NB4 (cell line): ENCODE measurements at regions not wholly inside any gene's neighbourhood (a gene's known extent, or its start where the extent isn't known, plus 50 kb on each side); places are given as distances from the start of the nearest gene placed in this dataset.

Source experiments
- DNase-seq: peaks from one replicate; pipeline ENCODE4 v3.0.0; 2010; ENCODE audit warnings: low read depth
- H3K4me3 ChIP-seq: one replicate; pipeline ENCODE4 v1.5.1; 2011; ENCODE audit warnings: mild to moderate bottlenecking, low read depth, low read length, moderate library complexity
- CTCF ChIP-seq: IDR thresholded peaks from one replicate; pipeline ENCODE4 v1.5.1; 2012; ENCODE audit warnings: low read depth, low read length
- MYC ChIP-seq: IDR thresholded peaks from 2 replicates; pipeline ENCODE4 v1.6.1; 2011; ENCODE audit warnings: low read depth, low read length
- POLR2A ChIP-seq: IDR thresholded peaks from 2 replicates; pipeline ENCODE4 v1.6.1; 2011; ENCODE audit warnings: mild to moderate bottlenecking; ENCODE audit not compliant: insufficient read length; ENCODE audit errors: extremely low read depth
- TF ChIP-seq, protein P1 (sequence below): IDR thresholded peaks from 2 replicates; pipeline ENCODE4 v1.6.1; 2011; ENCODE audit warnings: low read depth, low read length

- no peak for DNase-seq
- TF ChIP-seq CTCF (no peak), POLR2A (no peak), MYC (no peak)
- TF ChIP-seq, protein P1, sequence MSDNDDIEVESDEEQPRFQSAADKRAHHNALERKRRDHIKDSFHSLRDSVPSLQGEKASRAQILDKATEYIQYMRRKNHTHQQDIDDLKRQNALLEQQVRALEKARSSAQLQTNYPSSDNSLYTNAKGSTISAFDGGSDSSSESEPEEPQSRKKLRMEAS, result no peak
- no peak overlapping the region for H3K4me3 ChIP-seq
Measured at GRCh38 chr5:135108569-135108968, 74.5 kb upstream of the PITX1 start.

DNA sequence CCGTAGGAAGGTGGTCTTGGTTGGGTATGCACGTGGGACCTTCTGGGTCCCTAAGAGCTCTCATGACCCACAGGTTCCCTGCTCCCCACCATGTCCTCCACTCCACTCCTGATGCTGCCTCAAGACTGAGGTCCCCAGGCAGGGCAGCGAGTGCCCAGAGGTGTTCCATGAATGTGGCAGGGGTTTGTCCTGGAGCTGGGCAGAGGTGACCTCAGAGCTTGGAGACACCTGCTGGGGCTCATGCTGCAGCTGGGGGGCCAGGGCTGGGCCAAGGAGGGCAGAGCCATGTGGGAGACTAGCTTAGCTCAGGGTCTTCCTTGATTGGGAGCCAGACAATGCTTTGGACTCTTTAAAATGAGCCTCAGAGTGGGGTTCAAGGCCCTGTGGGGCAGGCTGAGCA is 74.0 kb upstream of the PITX1 start:
- DNase-seq, result no peak
- TF ChIP-seq, protein P1, result no peak
- TF ChIP-seq POLR2A, result no peak
- no peak for TF ChIP-seq MYC
- no peak for TF ChIP-seq CTCF
- H3K4me3 ChIP-seq, result no peak overlapping the region

DNA sequence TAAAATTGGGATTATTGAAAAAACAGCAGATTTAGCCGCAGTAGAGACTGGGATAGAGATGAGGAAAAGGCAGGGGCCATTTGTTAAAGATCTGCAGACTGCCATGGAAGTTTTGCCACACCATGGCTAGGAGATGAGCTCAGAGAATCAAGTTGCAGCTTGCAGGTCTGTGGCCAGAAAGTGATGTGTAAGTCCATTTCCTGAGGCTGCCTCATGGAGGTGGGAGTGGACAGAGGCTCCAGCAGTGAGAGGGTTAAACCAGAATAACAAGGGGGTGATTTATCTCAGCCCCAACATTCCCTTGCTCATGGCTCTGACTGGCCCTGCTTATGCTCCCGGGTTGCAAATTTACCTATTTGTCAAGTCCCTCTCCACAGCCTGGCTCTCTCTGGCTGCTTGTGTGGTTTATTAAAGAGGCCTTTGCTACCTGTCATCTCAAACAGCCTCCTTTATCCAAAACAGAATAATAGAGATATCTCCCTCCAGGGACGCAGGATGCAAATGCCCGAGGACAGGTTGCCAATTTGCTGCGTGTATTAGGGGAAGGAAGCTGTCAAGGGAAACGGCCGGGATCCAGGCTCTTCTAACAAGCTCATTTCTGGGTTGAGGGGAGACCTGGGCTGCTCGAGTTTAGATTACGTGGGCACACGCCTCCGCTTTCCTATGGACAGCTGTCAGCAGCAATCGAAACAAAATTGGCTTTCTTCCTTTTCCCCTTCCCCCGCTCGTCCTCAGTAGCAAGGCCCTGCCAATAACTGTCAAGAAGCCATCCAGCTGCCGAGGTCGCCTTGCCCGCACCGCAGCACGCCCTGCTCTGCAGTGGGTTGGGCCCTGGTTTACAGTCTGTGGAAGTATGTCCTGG is 72.8 kb upstream of the PITX1 start:
- DNase-seq, result peak; percentile 19
- H3K4me3 ChIP-seq, result no peak overlapping the region
- TF ChIP-seq POLR2A (no peak), MYC (no peak), CTCF (no peak)
- TF ChIP-seq, protein P1, result no peak

DNA sequence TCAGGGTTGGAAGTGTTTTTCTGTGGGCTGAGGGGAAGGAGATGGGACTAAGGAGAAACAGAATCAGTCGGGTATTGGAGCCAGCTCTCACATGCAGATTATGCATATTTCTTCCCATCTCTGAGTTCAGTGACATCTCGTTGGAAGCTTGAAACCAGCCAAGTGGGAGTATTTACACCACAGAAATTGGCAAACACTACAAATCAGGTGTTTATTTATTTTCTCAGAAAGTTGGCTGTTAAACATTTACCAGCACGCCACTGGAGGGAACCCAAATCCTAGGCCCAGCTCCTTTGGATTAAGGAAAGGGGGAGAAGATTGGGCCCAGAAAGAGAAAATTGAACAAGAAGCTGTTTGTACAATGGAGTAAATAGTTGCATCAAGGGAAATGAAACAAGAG is 72.1 kb upstream of the PITX1 start:
- no peak for TF ChIP-seq CTCF
- no peak for TF ChIP-seq MYC
- TF ChIP-seq POLR2A, result no peak
- TF ChIP-seq, protein P1, result no peak
- H3K4me3 ChIP-seq, result no peak overlapping the region
- no peak for DNase-seq

DNA sequence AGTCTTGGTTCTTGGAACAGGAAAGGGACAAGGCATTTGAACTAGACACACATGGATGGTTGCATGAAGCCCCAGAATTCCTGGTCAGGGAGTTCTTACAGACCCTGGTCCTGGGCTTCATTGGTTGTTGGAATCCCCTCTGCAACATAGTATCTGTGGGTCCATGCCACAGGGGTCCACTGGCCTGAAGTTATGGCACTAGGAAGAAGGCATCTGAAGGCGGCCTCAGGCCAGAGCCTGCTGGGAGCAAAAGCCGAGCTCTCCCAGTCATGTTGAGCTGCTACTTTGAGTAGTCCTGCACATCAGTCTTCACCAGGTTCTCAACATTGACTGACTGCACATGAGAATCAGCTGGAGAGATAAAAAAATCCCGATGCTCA is 71.1 kb upstream of the PITX1 start:
- no peak overlapping the region for H3K4me3 ChIP-seq
- DNase-seq, result no peak
- TF ChIP-seq, protein P1, result no peak
- TF ChIP-seq POLR2A (no peak), CTCF (no peak), MYC (no peak)
